HG03103 (cell line): ENCODE measurements at regions not wholly inside any gene's neighbourhood (a gene's known extent, or its start where the extent isn't known, plus 50 kb on each side); places are given as distances from the start of the nearest gene placed in this dataset.
A peak's percentile ranks its signal among the peaks of the same experiment; 100 is the strongest.
"Not testable (repeated sequence)": the region's sequence is repeated elsewhere in the genome, so short reads cannot be mapped to it uniquely, and the experiment has no call there.

Experiments used
- ATAC-seq: cut with Tn5 transposase; IDR thresholded peaks from one replicate; pipeline ENCODE4 v1.9.1; 2021; ENCODE audit warnings: low read depth; ENCODE audit not compliant: unreplicated experiment

- ATAC-seq, result peak; percentile 86
Observed at GRCh38 chr1:104636581-104636980, 886.9 kb downstream of the AMY1C start.

- ATAC-seq, result no peak
Observed at GRCh38 chr1:104646233-104646632, 896.5 kb downstream of the AMY1C start.

- peak; percentile 88 for ATAC-seq
Observed at GRCh38 chr1:104648269-104648691, 898.6 kb downstream of the AMY1C start.

DNA sequence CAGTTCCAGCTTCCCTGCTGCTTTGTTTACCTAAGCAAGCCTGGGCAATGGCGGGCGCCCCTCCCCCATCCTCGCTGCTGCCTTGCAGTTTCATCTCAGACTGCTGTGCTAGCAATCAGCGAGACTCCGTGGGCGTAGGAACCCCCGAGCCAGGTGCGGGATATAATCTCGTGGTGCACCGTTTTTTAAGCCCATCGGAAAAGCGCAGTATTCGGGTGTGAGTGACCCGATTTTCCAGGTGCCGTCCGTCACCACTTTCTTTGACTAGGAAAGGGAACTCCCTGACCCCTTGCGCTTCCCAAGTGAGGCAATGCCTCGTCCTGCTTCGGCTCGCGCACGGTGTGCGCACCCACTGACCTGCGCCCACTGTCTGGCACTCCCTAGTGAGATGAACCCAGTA is 914.7 kb downstream of the AMY1C start:
- ATAC-seq, result not testable (repeated sequence)

- ATAC-seq, result no peak
Observed at GRCh38 chr1:104665300-104665699, 915.6 kb downstream of the AMY1C start.

GRCh38 chr1:104671684-104672353 is 922.1 kb downstream of the AMY1C start:
- ATAC-seq, result no peak

GRCh38 chr1:104699433-104699832 is 949.7 kb downstream of the AMY1C start:
- ATAC-seq, result no peak

GRCh38 chr1:104702731-104703130 is 953.0 kb downstream of the AMY1C start:
- ATAC-seq, result no peak

DNA sequence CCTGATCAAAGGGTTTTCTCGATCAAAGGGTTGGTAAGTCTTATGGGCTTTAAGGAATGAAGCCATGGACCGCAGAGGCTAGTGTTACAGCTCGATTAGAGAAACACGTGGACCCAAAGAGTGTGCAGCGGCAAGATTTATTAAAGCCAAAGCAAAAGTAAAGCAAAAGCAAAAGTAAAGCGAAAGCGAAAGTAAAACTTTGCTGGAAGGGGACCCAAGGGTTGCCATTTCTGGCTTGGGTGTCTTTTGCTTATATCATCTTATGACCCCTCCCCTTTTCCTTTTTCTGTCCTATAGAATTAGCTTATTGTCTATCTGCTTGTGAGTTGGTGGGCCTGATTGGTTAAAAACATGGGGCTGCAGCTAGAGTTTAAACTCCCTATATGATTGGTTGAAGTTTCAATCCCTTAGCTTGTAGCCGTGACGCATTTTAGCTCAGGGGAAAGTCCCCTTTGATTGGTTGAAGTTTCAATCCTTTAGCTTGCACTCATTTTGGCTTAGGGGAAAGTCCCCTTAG is 957.0 kb downstream of the AMY1C start:
- no peak for ATAC-seq

DNA sequence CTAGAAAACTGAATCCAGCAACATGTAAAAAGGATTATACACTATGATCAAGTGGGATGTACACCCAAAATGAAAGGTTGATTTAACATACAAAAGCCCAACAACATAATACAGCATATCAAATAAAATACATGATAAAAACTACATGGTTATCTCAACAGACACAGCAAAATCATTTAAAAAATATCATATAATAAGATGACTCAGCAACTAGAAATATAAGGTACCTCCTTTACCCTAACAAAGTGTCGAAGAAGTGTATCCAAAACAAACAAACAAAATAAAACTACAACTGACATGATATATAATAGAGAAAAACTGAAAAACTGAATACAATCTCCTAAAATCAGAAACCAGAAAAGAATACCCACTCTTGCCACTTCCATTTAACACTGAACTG is 969.1 kb downstream of the AMY1C start:
- ATAC-seq, result no peak

GRCh38 chr1:104720741-104721140 is 971.0 kb downstream of the AMY1C start:
- ATAC-seq, result no peak

GRCh38 chr1:104726917-104727316 is 977.2 kb downstream of the AMY1C start:
- no peak for ATAC-seq

DNA sequence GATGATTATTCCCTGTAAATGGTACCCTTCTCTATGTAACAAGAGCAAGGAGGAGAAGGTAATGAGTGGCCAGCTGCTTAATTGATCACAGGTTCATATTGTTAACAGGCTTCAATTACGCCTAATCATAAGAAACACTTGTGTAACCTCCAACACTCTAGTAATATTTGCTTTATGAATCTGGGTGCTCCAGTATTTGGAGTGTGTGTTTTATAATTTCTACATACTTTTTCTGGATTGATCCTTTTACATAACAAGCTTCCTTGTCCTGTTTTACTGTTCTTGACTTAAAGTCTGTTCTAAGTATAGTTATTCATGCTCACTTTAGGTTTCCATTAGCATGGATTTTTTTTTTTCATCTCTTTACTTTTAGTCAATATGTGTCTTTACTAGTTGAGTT is 984.2 kb downstream of the AMY1C start:
- ATAC-seq, result no peak

- no peak for ATAC-seq
Observed at GRCh38 chr1:104745875-104746274, 996.2 kb downstream of the AMY1C start.

DNA sequence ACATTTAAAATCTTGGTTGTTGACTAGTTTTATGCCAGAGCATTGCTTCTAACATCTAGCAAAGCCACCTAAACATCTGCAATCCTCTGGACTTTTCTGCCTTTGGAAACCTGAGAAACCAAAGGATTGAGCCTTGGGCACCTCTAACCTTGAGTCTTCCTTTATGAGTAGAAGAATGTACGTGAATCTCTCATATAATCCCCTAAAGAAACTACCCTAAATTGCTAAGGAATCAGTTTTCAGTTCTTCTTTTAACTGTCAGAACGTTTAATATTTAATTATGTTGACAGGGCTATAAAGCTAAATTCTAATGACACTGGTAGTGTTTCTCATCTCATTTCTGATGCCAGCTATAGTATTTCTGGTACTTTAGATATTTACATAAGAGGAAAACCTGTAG is 997.3 kb downstream of the AMY1C start:
- peak; percentile 46 for ATAC-seq

DNA sequence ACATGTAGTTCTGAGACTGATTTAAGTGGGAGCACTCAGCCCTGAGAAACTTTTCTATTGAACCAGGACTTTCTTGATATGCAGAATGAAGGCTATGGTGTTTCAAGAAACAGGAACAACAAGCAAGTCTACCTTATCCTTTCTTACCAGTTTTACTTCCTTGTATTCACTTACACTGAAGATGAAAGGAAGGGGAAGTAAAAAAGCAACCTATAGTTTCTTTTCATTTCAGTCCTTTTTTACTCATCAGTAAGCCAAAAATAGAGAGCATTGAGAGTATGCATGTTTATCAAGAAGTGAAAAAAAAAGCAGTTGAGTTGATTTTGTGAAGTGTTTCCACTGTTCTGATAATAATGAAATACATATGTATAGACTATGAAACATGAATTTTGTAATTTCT is 1010.3 kb downstream of the AMY1C start:
- ATAC-seq, result peak; percentile 90

DNA sequence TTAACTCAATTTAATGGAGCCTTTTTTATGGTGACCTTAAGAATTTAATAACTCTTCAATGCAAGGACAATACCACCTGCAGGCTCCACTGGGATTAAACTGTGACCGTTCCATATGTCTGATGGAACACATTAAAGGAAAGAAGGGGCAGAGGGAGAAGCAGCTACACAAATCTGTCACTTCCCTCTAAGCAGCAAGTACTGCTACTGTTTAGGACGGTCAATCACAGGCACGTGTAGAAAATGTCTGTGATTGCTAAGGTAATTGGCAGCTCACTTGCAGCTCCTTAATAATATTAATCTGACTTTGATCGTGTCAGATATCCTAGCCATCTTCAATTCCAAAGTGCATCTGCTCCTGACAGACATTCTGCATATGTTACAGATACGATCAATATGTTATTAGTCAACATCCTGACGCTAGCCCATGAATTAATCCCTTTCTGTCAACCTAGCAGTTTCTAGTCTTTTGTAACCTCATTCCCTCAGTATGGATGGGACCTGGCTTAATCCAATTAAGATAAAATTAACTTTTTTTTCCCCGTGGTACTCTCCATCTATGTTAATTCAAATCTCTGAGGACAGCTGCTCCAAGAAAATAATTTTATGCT is 1012.4 kb downstream of the AMY1C start:
- ATAC-seq, result no peak

DNA sequence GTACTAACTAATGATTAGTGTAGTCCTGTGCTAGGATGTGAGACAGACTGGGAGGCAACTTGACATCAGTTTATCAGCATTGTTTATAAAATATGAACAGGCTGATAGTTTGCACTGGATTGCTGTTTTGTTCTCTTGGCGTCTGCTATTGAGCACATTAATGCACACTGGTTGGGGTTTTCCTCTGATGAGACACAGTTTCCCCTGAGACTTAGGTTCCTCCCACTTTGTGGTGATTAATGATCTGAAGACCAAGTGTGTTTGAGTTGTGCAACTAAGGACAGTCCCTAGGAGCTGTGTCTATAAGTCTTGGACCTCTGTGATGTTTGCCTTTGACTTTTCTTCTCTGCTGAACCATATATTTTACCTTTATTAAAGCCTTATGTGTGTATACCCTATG is 1015.4 kb downstream of the AMY1C start:
- ATAC-seq, result peak; percentile 47

- ATAC-seq, result no peak
Observed at GRCh38 chr1:104768466-104768865, 1018.8 kb downstream of the AMY1C start.

DNA sequence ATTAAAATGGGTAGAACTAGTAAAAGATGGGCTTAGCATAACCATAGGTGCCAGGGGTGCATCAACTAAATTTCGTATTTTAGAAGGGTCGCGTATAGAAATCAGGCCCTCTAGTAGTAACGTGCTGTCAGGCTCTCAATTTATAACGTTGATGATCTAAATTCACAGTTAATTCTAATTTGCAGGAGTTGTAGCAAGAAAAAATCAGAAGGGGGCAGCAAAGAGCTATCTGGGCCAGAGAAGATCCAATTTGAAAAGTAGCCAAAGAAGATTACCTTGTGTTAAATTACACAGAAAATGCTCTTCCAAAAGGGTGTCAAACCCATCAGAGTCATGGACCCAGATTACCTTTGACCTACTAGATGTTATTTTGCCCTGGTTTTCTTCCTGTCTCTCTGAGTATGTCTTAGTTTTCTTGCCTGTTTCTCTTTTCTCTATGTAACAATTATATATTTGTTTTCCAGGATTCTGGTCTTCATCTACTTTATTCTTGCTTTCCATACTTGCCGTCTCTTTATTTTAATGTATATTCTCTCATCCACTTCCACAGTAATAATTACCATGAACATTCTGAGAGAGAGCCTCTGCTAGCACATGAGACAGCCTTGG is 1030.9 kb downstream of the AMY1C start:
- ATAC-seq, result peak; percentile 58

DNA sequence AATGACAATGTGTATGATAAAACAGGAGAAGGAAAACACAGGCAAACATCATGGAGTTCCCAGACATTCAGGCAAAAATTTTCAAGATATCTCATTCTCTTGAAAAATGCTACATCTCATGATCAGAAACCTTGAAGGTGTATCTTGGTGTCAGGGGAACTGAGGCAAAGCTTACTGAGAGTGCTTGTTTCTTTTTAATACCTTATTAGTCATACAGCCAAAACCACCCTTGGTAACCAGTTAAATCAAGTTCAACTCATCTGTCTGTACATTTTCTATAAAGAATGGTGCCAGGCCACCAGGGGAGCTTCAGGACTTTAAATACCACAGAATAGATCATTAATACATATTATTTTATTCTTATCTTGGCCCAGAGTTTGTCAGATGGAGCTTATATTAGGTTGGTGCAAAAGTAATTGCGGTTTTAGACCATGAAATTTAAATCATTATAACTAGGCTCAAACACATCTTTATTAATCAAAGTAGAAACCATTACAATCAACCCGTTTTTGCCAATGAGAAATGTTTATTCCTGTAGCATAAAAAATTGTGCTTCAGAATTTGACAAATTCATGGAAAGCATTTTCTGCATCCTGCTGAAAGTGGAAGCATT is 1036.0 kb downstream of the AMY1C start:
- no peak for ATAC-seq
